ENCODE measurements at regions not wholly inside any gene's neighbourhood (a gene's known extent, or its start where the extent isn't known, plus 50 kb on each side); places are given as distances from the start of the nearest gene placed in this dataset.

DNA sequence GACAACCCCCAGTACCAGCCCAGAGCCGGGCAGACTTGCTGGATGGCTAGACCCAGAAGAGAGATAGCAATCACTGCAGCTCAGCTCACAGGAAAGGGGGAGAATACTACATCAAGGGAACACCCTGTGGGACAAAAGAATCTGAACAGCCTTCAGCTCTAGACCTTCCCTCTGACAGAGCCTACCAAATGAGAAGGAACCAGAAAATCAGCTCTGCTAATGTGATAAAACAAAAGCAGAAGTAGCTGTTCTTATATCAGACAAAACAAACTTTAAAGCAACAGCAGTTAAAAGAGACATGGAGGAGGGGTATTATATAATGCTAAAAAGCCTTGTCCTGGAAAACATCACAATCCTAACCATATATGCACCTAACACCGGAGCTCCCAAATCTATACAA is 283.3 kb downstream of the KLF13 start:
- TF ChIP-seq, protein P1, sequence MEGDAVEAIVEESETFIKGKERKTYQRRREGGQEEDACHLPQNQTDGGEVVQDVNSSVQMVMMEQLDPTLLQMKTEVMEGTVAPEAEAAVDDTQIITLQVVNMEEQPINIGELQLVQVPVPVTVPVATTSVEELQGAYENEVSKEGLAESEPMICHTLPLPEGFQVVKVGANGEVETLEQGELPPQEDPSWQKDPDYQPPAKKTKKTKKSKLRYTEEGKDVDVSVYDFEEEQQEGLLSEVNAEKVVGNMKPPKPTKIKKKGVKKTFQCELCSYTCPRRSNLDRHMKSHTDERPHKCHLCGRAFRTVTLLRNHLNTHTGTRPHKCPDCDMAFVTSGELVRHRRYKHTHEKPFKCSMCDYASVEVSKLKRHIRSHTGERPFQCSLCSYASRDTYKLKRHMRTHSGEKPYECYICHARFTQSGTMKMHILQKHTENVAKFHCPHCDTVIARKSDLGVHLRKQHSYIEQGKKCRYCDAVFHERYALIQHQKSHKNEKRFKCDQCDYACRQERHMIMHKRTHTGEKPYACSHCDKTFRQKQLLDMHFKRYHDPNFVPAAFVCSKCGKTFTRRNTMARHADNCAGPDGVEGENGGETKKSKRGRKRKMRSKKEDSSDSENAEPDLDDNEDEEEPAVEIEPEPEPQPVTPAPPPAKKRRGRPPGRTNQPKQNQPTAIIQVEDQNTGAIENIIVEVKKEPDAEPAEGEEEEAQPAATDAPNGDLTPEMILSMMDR (IDR thresholded peaks at IDR 0.05): no peak
- TF ChIP-seq POLR2A (IDR thresholded peaks at IDR 0.05): no peak

Data from right lobe of liver (tissue), 4 donors.